Limb (tissue), 2 donors: ENCODE measurements at regions not wholly inside any gene's neighbourhood (a gene's known extent, or its start where the extent isn't known, plus 50 kb on each side); places are given as distances from the start of the nearest gene placed in this dataset.
A peak's percentile ranks its signal among the peaks of the same experiment; 100 is the strongest.

ENCODE experiments used
- DNase-seq, 2 donors: peaks; one replicate each; pipeline ENCODE4 v3.0.0-alpha.2; 2016; ENCODE audit errors: extremely low spot score in 2 of 2

DNA sequence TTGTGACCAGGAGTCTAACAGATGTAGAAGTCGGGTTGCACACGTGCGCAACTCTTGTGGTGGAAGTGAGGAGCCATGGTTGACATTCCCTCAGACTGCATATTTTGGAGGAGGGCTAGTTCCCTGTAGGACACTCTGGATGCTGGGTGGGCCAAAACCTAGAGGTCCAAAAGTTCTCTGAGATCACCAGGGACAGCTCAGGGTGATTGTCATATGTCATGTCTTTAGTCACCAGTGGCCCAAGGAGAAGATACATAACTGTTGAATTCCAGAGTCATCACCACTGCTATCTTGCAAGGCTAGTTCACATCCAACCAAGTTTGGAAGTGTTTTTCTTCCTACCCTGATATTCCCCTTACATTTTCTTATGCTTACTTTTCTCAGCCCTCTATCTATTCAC, 95.2 kb upstream of the C3orf80 start:
- DNase-seq, result no peak

DNA sequence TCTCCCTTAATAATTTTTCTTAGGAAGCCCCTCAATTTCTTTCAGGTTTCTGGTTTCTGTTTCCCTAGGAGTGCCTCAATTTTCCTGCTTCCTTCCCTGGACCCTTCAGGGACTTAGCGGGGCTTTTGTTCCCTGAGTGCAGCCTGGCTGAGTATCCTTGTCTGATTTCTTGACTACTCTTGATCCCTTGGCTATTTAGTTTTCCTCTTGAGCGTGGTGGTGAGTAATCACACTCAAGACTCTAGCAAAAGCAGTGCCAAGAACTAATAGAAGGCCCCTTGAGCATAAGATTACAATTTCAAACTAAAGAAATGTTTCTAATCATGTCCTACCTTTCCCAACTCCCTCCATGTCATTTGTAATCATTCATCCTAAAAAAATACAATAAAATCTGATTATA, 94.3 kb upstream of the C3orf80 start:
- no peak for DNase-seq

DNA sequence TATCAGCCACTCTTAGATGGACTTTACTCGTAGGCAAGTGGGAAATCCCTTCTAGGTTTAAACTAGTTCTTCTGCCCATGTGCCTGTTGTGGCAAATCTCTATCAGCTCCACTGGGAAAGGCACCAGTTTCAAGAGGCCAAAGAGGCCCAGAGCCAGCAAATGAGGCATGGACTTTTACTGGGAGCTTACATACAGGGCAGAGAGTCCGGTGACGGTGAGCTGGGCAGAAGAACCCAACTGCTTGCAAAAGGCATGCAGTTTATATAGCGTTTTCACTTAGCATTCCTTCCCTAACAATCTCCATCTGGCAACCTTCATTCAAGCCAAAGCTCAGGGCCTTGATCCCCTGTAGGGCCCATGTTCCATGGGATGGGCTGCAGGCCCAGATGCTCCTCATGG, 93.0 kb upstream of the C3orf80 start:
- DNase-seq, result no peak

DNA sequence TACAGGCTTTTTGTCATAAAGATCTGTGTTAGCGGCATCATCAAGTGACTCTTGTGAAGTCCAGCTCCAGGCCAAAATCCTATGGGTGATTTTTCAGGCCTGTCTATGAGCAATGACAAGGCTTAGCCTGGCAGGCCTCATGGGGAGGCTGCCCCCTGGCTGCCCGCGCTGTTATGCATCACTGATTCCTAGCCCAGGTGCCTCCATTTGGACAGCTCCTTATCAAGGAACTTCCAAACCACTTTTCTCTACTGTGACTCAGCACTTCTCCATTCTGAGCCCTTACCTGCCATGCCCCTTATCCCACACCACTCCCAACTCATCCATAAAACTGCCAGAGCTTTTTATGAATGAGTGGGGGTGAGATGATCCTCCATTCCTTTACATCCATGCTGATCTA, 91.5 kb upstream of the C3orf80 start:
- DNase-seq, result no peak

DNA sequence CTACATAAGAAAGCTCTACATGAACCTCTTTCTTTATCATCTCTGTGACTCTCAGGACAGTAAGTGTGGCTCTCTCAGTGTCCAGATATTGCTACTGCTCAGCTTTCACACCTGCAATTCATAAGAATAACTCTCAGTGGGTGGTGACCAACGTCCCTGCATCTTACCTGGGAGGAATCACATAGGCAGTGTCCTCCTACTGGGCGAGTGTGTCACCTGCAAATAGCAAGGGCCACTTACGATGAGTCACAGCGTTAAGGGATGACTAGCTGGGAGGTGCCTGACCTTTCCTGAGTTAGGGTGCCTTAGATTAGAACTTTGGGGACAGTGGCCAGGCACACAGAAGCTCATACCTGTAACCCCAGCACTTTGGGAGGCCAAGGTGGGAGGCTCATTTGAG, 90.8 kb upstream of the C3orf80 start:
- no peak for DNase-seq

DNA sequence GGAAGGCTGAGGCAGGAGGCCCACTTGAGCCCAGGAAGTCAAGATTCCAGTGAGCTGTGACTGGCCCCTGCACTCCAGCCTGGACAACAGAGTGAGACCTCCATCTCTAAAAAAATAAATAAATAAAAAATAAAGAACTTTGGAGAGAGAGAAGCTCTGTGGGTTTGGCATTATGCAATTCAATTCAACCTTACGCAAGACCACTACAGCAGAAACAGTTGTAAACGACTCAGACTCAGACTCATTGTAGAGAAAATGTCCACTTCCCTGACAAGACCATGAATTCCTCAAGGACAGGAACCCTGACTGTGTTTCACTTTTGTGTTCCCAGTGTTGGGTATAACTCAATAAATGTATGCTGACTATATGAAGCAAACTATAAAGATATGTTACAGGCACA, 90.3 kb upstream of the C3orf80 start:
- DNase-seq, result no peak

DNA sequence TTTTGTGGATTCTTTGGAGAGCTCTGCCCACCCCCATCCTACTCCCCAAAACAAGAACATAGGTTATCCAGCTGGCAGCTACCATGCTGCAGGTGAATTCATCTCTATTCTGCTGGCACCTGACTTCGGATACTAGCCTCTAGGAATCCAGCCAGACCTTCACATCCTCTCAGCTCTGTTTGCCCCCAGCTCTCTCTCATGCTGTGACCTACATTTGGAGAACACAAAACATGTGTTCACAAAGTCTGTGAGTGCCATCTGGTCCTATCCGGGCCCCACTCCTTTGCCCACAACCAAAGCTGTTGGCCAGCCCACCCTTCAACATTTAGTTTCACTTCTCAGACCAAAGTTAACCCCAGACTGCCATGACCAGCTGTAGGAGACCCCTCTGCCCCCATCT, 89.4 kb upstream of the C3orf80 start:
- DNase-seq, result no peak

DNA sequence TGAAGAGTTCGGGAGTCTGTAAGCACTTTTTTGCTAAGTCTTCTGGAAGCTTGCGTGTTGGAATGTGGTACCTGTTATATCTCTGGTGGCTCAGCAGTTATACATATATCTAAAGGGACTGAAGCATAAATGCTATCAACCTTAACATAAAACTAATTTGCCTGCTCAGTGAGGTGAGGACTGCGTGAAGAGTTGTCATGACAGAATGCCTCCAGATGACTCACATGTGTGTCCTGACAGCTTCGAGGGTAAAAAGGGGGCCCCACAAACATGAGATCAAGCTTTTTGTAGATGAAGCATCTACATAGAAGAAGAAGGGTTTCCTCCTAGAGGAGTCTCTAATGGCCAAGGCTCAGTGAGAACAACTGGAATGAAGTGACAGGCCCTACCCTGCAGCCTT, 88.8 kb upstream of the C3orf80 start:
- no peak for DNase-seq

DNA sequence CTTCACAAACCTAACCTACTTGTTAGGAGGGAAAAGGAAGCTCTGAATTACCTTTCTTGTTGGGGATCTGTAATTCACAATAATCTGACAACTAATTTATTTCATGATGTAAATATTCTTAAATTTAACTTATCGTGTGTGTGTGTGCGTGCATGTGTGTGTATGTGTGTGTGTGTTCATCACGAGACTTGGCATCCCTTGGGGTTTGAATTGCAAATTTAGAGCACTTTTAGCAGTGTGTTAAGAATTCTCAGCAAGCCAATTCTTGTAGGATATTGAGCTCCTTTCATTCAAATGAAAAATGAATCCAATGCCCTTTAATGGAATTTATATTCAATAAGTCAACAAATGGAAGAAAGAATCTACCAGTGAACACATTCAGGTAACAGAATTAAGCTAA, 85.9 kb upstream of the C3orf80 start:
- no peak for DNase-seq

DNA sequence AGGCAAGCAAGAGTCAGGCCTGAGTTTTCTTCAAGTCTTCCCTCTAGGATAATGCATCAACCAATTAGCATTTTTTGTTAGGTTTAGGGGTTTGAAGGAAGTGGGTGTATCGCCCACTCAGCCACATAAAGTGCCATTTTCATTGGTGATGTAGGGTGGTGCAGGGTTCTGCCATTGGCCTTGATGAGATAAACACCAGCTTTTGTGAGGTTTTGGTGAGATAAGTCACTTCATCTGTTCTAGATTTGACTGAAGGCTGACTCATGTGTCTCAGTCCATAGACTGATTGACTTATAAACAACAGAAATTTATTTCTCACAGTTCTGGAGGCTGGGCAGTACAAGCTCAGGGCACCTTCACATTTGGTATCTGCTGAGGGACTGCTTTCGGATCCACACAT, 84.5 kb upstream of the C3orf80 start:
- no peak for DNase-seq

DNA sequence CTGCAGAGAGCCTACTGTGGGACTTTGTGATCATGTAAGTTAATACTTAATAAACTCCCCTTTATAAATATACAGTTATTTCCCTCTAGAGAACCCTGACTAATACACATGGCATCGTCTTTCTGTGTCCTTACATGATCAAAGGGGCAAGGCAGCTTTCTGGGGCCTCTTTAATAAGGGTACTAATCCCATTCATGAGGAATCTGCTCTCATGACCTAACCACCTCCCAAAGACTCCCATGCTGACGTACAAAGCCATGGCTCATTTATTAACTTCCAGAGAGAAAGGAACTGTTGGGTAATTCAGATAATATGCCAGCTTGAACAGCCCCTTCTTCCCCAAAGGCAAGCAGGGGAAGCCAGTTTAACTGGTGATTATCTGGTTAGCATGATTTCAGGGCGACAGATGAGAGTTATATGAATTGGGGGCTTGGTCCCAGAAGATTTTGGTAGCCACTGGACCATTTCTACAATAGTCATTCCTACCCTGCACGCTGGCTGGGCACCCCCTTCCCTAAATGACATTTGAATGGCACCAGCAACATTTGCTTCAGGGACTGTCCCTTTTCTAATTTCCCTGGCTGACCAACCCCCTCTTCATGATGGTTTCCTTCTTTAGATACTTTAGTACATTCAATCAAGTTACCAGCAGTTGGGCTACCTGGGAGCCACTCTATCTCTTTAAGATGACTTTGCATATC, 83.6 kb upstream of the C3orf80 start:
- DNase-seq, result no peak

DNA sequence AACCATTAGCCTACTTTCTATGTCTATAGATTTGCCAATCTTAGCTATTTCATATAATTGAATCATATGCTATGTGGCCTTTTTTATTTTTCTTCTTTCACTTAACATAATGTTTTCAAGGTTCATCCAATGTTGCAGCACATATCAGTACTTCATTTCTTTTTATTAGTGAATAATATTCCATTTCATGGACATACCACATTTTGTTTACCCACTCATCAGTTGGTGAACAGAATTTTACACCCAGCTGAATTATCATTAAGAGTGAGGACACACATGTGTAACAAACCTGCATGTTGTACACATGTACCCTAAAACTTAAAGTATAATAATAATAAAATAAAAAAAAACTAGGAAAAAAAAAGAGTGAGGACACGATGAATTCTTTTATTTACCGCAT, 81.7 kb upstream of the C3orf80 start:
- DNase-seq, result no peak

DNA sequence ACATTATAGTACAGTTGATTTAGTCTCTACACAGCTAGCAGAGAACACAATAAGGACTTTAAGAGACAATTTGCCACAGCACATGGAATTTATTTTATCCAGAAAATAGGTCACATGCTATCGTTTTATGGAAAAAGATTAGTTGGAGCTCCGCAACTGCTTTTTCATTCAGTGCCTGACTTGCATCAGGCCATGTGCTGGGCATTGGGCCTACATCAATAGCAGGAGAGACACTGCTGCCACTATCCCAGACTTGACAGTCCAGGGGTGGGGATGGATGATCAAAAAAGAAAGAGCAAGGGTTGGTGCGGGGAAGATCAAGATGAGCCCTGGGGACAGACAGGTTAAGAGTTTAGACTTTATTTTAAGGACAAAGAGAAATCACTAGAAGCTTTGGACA, 75.2 kb upstream of the C3orf80 start:
- no peak for DNase-seq

DNA sequence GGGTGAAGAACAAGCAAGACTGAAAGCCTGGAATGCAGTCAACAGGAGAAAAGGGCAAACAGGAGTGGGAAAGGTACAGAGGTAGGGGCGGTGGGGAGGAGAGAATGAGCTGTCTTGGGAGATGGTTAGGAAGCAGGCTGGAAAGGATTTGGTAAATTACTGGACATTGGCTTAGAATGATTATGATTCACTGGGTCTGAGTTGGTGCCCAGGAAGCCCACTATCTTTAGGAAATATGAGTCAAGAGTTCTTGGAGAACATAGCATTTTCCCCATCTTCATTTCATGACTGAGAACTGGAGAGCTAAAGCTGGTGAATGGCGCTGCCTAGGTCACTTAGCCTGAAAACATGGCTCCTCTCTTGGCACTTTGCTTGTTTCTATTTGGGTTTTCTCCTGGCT, 74.7 kb upstream of the C3orf80 start:
- DNase-seq, result no peak

DNA sequence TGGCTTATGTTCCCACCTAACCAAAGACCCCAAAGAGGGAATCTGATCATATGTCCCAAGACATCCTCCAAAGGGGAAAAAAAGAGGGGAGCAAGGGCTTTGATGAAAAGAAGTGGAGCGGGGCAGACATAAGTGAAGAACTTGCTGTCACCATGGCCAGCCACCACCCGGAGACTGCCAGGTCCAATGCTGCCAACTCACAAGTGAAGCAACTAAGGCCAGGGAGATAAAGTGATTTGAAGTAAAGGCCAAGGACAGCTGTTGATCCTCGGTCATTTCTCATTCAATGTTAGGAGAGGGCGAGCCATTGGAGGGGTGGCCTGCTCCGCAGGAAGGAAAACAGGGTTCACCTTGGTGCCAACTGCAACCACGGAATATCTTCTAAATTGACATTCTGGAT, 72.6 kb upstream of the C3orf80 start:
- DNase-seq, result no peak

DNA sequence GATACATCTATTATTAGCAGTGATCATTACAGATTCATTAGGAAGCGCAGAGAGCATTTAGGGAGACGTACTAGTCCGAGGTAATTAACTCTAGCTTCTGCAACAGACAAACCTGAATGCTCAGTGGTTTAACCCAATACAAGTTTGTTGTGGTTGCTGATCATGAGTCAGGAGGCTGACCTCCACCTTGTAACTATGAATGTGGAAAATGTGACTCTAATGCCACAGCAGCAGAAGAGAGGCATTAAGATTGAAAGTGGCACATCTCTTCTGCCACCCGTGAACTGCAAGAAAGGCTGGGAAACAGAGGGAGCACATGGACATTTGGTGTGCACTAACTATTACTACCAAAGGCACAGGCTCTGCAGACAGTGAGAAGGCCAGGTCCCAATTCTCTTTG, 71.2 kb upstream of the C3orf80 start:
- no peak for DNase-seq

DNA sequence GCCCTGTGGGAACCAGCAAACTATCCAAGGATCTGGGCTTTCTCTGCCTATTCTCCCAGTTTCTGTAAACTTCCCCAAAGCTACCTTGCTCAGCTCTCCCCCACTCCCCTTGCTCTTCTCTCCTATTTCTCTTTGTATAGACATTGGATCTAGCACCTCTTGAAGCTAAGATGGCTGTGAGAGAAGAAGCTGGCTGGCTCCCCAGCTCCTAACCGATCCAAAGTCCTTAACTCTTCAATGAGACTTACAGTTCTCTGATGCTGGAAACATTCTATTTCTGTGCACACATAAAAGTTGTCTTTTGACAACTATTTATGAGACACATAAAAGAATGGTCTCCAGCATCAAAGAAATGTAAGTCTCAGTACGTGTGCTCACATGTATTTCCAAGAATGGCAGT, 70.6 kb upstream of the C3orf80 start:
- no peak for DNase-seq

DNA sequence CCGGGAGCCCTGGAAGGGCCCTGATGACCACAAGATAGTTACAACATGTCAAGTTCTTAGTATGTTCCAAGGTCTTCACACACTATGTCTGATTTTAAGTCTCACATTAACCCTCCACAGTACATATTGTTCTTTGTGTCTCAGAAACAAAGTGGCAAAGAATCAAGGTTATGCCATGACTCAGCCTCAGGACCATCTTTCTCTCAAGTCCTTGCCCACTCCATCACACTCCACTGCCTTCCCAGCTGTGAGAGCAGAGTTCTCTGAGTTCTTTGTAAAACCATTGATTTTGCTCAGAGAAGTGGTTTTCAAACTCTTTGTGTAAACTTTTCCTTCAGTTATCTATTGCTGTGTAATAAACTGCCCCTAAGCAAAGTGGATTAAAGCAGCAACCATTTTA, 67.9 kb upstream of the C3orf80 start:
- DNase-seq, result no peak

DNA sequence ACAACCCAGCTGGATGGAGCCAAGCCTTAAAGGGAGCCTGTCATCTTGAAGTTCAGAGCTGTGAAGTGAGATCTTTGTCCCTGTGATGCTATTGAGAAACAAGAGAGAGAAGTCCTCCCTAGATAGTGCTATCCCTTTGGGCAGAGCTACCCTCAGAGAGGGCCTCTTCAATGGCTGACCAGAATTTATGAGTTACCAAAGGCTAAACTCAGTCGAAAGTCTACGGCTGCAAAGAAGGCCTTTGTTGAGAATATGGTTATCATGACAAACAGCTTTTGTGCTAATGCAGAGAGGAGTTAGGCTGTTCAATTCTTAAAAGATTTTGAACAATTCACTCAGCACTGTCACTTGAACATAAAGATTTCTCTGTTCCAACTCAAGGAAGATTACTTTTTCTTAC, 65.9 kb upstream of the C3orf80 start:
- DNase-seq, result no peak

DNA sequence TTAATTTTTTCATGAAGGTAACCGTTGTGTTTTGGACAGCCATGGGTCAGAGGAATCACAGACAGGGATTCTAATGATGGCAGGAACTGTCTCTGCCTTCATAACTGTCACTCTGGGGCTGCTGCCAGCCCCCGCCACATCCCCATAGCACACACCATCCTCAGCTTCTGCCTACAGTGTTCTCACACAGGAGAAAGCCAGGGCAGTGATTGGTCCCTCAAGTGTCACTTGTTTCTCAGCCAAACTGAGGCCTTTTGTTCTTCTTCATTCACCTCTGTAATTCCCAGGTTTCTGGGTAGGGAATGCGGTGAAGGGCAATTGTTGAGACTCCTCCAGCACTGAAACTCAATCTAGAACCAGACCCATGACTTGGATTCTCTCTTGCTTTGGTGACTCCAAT, 65.4 kb upstream of the C3orf80 start:
- DNase-seq, result no peak

DNA sequence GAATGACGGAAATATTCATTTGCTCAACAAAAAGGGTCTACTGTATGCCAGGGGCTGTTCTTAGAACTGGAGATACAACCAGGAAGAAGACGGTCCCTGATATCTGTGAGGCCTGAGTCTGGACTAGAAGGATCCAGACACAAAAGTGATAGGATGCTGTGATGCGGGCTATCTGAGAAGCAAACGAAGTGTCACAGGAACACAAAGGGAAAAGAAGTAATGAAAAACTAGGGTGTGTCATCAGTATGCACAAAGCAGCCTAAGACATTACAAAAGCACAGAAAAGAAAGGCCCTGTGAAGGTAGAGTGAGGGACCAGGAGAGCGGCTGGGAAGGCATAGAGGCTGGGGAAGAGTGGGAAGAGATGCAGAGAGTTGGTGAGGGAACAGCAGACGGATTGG, 63.3 kb upstream of the C3orf80 start:
- no peak for DNase-seq

DNA sequence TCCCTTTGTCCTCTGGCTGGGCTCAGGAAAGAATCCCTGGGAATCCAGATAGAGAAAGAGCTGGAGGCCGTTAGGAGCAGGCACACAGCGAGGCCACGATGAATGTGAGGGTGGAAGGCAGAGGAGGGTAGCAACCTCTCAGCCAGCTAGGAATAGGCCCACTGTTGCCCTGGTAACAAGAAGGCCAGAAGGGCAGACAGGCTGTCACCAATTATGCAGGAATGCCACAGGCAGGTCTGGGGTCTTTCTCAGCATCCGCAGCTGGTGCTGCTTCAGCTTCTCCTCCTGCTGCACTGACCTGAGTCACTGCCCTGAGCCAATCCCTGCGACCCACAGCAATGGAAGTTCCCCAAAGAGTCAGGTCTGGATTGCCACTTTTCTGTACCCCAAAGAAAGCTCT, 62.8 kb upstream of the C3orf80 start:
- DNase-seq, result no peak

DNA sequence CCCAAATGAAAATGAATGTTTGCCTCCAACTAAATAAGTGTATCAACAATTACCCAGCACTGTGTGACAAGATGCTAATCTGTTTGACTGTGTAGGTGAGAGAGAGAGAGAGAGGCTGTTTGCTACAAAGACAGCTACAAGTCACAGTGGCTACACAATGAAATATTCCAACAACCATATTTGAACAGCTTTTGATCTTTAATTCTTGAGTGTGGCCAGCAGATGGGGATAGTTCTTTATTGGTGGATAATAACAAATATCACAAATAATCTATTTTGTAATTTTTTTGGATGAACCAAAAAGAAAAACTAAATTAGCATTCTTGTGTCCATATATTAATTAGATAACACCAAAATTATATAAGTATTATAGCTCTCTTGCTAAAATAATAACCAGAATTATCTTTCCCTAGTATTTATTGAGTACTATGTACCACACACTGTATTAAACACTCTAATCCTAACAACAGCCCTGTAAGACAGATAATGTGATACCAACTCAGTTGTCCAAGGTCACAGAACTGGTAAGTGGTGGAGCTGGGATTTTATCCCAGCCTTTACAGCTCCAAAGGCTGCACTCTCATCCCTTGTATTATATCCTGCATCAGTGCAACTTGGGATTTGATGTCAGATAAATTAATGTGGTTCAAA, 61.9 kb upstream of the C3orf80 start:
- peak in 1 of 2 donors; percentile 34 for DNase-seq

DNA sequence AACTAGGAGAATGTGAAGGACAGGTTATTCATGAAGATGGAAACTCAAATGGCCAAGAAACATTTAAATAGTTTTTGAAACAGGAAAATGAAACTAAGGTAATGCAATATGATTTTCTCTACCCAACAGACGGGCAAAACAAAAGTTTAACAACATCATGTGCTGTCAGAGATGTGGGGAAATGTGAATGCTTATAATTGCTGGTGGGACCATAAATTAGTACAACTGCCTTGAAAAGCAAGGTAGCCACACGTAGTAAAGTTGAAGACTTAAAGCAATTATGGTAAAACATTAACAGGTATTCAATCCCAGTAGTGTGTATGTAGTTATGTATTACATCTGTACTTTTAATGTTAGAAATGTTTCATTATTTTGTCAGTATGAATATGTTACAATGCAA, 57.0 kb upstream of the C3orf80 start:
- no peak for DNase-seq
